NCI-H2171 (cell line): ENCODE measurements at regions not wholly inside any gene's neighbourhood (a gene's known extent, or its start where the extent isn't known, plus 50 kb on each side); places are given as distances from the start of the nearest gene placed in this dataset.
"Not testable (repeated sequence)": the region's sequence is repeated elsewhere in the genome, so short reads cannot be mapped to it uniquely, and the experiment has no call there.

ENCODE experiments used
- DNase-seq: peaks from one replicate; lab custom pipeline; 2025; lab: John Stamatoyannopoulos, UW

- DNase-seq = no peak
These were observed 792.2 kb downstream of the METTL15 start for GRCh38 chr11:28900427-28900826.

DNA sequence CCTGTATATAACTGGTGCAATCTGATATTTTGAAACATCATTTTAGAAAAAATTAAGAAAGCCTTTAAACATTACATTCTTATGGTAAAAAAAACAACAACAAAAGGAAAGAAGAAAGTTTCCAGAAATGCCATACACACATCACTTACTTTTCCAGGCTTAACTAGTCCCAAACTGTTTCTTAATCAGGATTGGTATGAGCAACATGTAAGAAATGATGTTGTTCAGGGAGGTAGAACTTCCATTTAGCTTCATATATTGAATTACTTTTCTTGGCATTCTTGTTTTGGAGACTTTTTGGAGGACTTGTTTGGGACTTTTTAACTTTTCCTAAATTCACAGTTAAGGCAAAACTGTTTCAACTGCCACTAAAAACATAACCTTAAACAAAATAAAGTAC lies 791.5 kb downstream of the METTL15 start:
- DNase-seq = no peak

- not testable (repeated sequence) for DNase-seq
These were observed 782.4 kb downstream of the METTL15 start for GRCh38 chr11:28890601-28891040.

DNA sequence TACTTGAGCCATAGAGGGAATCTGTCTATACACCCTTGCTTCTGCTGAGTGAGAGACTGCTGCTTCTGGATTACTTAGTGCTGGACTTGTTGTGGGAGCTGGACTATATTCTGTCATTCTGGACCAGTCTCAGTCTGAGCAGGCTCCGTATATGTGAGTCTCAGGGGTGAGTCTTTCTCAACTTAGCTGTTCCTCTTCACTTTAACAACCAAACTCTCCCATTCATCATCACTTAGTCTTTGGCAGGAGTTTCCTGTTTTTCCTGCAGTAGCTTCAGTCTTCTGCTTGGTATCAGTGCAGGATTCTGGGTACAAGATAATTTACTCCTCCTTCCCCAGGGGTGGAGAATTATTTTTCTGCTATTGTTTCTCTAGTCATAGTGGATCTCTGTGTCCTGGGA lies 779.5 kb downstream of the METTL15 start:
- no peak for DNase-seq

- no peak for DNase-seq
These were observed 771.7 kb downstream of the METTL15 start for GRCh38 chr11:28879869-28880268.

- no peak for DNase-seq
These were observed 769.8 kb downstream of the METTL15 start for GRCh38 chr11:28878025-28878424.

GRCh38 chr11:28877340-28877739 lies 769.2 kb downstream of the METTL15 start:
- no peak for DNase-seq

DNA sequence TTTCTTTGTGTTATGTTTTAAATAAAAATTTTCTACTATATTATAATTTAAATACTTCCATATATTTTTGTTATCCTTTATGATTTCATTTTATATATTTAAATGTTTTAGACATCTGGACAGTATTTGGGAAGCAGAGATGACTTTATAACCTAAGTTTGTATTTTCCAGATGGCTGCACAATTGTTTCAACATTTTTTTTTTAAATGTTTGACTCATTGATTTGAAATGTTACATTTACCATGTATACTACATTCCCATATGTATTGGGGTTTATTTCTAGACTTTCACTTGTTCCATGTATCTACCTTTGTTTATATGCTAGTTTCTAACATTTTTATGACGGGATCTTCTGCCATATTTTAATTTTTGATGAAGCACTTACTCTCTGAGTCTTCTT lies 766.5 kb downstream of the METTL15 start:
- DNase-seq = no peak

GRCh38 chr11:28871090-28871489 lies 762.9 kb downstream of the METTL15 start:
- no peak for DNase-seq

DNA sequence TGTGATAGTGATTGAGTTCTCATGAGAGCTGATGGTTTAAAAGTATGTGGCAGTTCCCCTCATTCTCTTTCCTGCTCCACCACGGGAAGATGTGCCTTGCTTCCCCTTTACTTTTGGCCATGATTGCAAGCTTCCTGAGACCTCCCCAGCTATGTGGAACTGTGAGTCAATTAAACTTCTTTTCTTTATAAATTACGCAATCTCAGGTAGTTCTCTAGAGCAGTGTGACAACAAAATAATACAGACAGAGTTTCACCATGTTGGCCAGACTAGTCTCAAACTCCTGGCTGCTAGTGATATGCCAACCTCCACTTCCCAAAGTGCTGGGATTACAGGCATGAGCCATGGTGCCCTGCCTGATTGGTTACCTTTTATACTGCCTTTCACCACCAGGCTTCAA lies 755.2 kb downstream of the METTL15 start:
- no peak for DNase-seq

- DNase-seq = no peak
These were observed 752.7 kb downstream of the METTL15 start for GRCh38 chr11:28860893-28861292.

- DNase-seq = no peak
These were observed 749.9 kb downstream of the METTL15 start for GRCh38 chr11:28858076-28858475.

DNA sequence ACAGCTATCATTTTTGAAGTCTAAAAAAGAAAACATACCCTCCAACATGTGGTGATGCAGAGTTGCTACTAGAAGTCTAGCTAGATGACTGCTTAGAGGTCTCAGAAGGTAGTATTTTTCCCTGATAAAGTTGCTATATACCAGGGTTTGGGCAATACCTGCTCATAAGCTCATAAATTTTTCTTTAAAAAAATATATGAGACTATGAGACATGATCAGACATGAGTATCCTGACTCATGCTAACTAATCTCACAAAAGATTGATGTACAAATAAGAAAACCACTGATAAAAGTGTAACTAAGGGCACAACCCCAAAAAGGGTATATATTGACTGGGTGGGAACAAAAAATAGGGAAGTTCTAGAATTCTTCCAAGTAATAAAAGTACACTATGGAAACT lies 740.9 kb downstream of the METTL15 start:
- DNase-seq = no peak

GRCh38 chr11:28842716-28843115 lies 734.5 kb downstream of the METTL15 start:
- no peak for DNase-seq

DNA sequence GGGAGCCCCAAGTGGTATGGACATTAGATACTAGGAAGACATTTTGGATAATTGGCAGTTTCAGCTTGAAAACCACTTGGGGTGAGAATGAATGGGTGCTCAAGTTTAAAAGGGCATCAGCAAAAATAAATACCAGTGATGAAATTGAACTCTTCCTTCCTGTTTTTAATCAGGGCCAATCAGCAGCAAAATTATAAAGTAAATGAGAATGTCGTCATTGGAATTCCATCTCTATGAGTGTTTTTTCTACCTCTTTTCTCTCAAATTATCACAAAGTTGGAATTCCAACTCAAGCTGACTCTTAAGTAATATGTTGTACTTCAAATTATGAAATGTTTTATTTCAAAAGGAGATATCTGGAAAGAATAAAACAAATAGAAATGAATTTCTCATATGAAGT lies 730.6 kb downstream of the METTL15 start:
- no peak for DNase-seq

DNA sequence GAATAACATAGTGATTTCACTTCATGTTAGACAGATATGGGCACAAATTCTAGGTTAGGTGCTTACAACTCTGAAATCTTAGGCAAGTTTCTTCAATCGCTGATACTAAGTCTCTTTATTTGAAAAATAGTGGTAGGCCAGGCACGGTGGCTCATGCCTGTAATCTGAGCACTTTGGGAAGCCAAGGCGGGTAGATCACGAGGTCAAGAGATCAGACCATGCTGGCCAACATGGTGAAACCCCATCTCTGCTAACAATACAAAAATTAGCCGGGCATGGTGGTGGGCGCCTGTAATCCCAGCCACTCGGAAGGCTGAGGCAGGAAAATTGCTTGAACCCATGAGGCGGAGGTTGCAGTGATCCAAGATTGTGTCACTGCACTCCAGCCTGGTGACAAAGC lies 729.4 kb downstream of the METTL15 start:
- DNase-seq = no peak

GRCh38 chr11:28836285-28837081 lies 728.3 kb downstream of the METTL15 start:
- no peak for DNase-seq

DNA sequence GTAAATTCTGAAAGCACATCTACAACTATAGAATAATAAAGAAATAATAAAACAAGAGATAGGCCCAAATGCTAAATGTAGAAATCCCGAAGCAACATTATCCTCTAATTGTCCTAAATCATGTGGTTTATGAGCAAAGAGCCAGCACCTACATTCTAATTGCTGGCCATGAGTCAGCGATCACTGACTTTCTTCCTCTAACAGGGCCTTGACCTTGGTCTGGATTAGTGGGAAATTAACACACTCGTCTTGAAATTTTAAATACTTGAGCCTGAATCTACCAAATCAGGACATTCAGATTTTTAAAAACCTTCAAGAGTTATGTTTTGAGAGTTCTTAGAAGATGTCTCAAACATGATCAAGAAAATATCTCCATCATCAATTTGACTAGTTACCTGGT lies 727.6 kb downstream of the METTL15 start:
- no peak for DNase-seq

DNA sequence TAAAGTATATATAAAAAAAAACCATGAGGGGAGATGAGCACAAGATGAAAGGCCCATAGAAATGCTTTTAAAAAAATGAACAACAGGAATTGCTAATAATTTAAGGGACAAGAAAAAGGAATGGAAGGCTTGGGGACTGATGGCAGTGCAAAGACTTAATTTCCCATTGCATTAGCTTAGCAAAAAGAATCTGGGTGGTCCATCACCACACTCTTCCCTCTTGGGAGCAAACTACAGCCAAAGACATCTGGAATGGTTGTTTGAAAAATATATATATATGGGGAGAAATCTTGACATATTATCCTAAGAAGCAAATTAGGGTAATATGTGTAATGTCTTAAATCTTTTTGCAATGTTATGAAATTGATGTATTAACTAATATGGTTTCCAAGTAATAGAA lies 727.1 kb downstream of the METTL15 start:
- DNase-seq = no peak

- DNase-seq = no peak
These were observed 726.7 kb downstream of the METTL15 start for GRCh38 chr11:28834877-28835276.

DNA sequence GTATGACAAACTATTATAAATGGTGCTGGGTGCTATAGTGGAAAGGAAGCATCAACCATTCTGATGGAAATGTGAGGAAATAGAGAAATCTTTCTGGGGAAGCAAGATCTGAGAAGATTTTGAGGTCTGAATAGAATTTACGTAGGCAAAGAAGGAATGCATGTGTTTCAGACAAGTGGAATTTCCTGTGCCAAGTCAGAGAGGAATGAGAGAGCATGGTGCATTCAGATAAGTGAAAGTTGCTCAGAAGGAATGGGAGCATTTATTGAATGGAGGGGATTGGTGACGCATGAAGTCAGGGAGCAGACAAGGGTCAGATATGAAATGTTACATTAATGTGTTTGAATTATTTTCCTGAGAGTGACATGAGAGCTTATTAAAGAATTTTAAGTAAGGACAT lies 725.5 kb downstream of the METTL15 start:
- DNase-seq = no peak

- DNase-seq = no peak
These were observed 725.0 kb downstream of the METTL15 start for GRCh38 chr11:28833169-28833568.

GRCh38 chr11:28826807-28827206 lies 718.6 kb downstream of the METTL15 start:
- no peak for DNase-seq

DNA sequence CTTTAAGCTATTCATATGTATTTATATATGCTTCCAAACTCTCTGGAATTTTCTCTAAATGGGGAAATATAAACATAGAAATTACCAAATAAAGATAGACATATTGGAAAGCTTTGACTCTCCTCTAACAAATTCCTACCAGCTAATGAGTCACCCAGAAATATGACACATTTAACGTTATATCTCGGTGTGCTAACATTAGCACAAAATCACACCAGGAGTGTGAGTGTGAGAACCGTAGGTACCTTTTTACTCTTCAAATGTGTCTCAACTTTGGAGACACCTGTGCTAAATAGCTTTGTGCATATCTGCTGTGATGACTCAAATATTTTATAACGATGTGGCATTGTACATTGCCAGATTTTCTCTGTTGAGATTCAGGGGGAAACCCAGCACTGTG lies 714.4 kb downstream of the METTL15 start:
- DNase-seq = no peak
